ENCODE measurements at regions not wholly inside any gene's neighbourhood (a gene's known extent, or its start where the extent isn't known, plus 50 kb on each side); places are given as distances from the start of the nearest gene placed in this dataset.

DNA sequence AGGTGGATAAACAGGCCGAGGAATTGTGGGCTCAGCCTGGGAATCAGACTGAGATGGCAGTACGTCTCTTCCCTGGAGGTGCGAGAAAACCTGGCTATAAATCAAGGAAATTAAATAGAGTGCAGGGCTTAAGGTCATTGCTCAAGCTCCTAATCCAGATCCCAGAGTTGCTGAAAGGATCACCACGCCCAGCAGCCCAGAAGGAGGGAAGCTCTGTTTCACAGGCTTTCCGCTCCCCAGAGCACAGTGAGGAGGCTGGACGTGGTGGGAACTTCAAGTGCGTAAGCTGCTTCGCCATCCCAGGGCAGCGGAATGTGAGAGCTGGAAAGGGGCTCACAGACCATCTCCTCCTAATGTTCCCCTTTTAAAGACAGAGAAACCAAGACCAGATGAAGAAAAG is 651.6 kb upstream of the TBX3 start:
- dilution Hi-C loops (cut with MboI; ENCODE audit: extremely low pct_ligation_motif_present, low sequenced_read_pairs) (no loop called here), intact Hi-C loops (cut with micrococcal nuclease) (no loop called here)
- Histone ChIP-seq H3K9me1 (replicated peaks; ENCODE audit: control insufficient read depth, extremely low read depth, insufficient read depth, low read length) (no peaks in the 10 kb centered on the region), H4K20me1 (replicated peaks; ENCODE audit: control insufficient read depth, extremely low read depth, insufficient read depth, low read length) (no peaks in the 10 kb centered on the region), H3K4me2 (ENCODE audit: insufficient read depth, low read length) (no peak overlapping the region), H3K27me3 (ENCODE audit: control insufficient read depth in 2 of 2, insufficient read depth in 2 of 2, low read length in 2 of 2) (no peaks in the 10 kb centered on the region), H3K4me1 (ENCODE audit: control insufficient read depth, extremely low read depth, insufficient read depth, low read length) (no peaks in the 10 kb centered on the region), H2AFZ (ENCODE audit: low read depth, low read length) (no peak overlapping the region), H3K27ac (ENCODE audit: insufficient read depth, low read depth, low read length) (no peak overlapping the region), H3K79me2 (ENCODE audit: control insufficient read depth, insufficient read depth, low read length) (no peaks in the 10 kb centered on the region), H3K9me3 (replicated peaks; ENCODE audit: control insufficient read depth, insufficient read depth, low read length) (no peaks in the 10 kb centered on the region), H3K36me3 (ENCODE audit: control insufficient read depth in 2 of 2, extremely low read depth in 1 of 2, insufficient read depth in 2 of 2, low read length in 2 of 2) (no peaks in the 10 kb centered on the region), H3K4me3 (replicated peaks in 1 of 3; ENCODE audit: insufficient read depth in 1 of 3, low read depth in 1 of 3, low read length in 3 of 3) (no peak overlapping the region), H3K9ac (replicated peaks; ENCODE audit: extremely low read depth, insufficient read depth, low read length) (no peak overlapping the region)
- TF ChIP-seq POLR2A (IDR thresholded peaks at IDR 0.05; ENCODE audit: low read depth, low read length) (no peak), POLR2AphosphoS5 (IDR thresholded peaks at IDR 0.05; ENCODE audit: insufficient read depth, low read depth, low read length) (no peak), MYC (IDR thresholded peaks at IDR 0.05; ENCODE audit: low read depth, low read length) (no peak), EZH2 (IDR thresholded peaks at IDR 0.05; ENCODE audit: borderline replicate concordance, low read depth, low read length, severe bottlenecking) (no peak), JUN (IDR thresholded peaks at IDR 0.05; ENCODE audit: borderline replicate concordance, insufficient read depth, insufficient read length, low read depth) (no peak), FOS (IDR thresholded peaks at IDR 0.05; ENCODE audit: borderline replicate concordance, insufficient read depth, low read length) (no peak), GATA2 (IDR thresholded peaks at IDR 0.05; ENCODE audit: insufficient read depth, insufficient read length, low read depth, low read length) (no peak)
- TF ChIP-seq, protein P1, sequence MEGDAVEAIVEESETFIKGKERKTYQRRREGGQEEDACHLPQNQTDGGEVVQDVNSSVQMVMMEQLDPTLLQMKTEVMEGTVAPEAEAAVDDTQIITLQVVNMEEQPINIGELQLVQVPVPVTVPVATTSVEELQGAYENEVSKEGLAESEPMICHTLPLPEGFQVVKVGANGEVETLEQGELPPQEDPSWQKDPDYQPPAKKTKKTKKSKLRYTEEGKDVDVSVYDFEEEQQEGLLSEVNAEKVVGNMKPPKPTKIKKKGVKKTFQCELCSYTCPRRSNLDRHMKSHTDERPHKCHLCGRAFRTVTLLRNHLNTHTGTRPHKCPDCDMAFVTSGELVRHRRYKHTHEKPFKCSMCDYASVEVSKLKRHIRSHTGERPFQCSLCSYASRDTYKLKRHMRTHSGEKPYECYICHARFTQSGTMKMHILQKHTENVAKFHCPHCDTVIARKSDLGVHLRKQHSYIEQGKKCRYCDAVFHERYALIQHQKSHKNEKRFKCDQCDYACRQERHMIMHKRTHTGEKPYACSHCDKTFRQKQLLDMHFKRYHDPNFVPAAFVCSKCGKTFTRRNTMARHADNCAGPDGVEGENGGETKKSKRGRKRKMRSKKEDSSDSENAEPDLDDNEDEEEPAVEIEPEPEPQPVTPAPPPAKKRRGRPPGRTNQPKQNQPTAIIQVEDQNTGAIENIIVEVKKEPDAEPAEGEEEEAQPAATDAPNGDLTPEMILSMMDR (IDR thresholded peaks at IDR 0.05; ENCODE audit: extremely low read depth in 1 of 2, insufficient read depth in 1 of 2, low read depth in 1 of 2, low read length in 2 of 2), result no peak
- TF ChIP-seq, protein P2, sequence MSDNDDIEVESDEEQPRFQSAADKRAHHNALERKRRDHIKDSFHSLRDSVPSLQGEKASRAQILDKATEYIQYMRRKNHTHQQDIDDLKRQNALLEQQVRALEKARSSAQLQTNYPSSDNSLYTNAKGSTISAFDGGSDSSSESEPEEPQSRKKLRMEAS (IDR thresholded peaks at IDR 0.05; ENCODE audit: insufficient read depth, insufficient read length), result no peak
- ChIA-PET POLR2A (no interaction called here), CTCF (interaction anchor here (1.0 kb wide), 1 partner anchor 20 kb away, joined by 3 read pairs; no protein-coding TSS in a partner anchor)
- BruUV-seq (replicated peaks), result no TSS peak
- no peak for FAIRE-seq
- DNase-seq (ENCODE audit: low read depth, low spot score), result no peak

Data from endothelial cell of umbilical vein (primary cell).